ENCODE measurements at regions not wholly inside any gene's neighbourhood (a gene's known extent, or its start where the extent isn't known, plus 50 kb on each side); places are given as distances from the start of the nearest gene placed in this dataset.

DNA sequence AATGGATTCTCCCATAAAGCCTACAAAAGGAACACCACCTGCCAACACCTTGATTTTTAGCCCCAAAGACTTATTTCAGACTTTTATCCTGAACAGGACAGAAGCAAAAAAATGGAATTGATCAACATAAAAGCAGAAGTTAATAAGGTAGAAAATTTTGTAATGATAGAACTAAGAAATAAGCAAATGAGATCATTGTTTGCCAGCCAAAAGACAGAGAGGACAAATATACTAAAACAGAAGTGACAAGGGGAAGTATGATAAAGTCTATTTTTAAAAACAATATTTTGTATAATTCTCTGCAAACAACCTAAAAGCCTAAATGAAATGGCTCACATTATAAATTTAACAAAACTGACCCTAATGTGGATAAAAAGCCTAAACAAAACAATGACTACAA is 110.5 kb upstream of the PRSS3 start:
- Histone ChIP-seq H3K9me3 (no peaks in the 10 kb centered on the region), H3K27me3 (peaks cover 12% of the 10 kb centered on the region), H3K4me3 (ENCODE audit: low read depth in 1 of 2, low read length in 1 of 2) (no peak overlapping the region), H3K27ac (no peak overlapping the region), H3K36me3 (no peaks in the 10 kb centered on the region), H3K4me1 (ENCODE audit: control insufficient read depth in 1 of 2, insufficient read depth in 1 of 2, low read depth in 1 of 2, low read length in 1 of 2) (no peaks in the 10 kb centered on the region)
- TF ChIP-seq, protein P1, sequence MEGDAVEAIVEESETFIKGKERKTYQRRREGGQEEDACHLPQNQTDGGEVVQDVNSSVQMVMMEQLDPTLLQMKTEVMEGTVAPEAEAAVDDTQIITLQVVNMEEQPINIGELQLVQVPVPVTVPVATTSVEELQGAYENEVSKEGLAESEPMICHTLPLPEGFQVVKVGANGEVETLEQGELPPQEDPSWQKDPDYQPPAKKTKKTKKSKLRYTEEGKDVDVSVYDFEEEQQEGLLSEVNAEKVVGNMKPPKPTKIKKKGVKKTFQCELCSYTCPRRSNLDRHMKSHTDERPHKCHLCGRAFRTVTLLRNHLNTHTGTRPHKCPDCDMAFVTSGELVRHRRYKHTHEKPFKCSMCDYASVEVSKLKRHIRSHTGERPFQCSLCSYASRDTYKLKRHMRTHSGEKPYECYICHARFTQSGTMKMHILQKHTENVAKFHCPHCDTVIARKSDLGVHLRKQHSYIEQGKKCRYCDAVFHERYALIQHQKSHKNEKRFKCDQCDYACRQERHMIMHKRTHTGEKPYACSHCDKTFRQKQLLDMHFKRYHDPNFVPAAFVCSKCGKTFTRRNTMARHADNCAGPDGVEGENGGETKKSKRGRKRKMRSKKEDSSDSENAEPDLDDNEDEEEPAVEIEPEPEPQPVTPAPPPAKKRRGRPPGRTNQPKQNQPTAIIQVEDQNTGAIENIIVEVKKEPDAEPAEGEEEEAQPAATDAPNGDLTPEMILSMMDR (IDR thresholded peaks at IDR 0.05), result no peak

DNA sequence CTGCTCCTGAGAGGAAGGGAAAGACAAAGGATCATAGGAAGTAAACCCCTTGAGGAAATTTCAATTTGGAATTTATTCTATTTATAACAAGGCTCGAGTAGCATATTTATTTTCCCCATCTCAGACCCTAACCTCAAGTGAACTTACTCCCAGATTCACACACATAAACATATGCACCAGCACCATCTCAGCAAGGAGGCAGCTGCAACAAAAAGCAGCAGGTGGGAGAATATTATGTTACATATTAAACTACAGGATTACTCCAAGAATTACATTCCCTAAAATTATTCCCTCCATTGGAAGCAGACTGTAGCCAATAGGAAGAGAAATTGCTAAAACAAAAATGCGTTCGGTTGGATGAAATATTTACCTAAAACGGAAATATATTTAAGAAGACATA is 108.4 kb upstream of the PRSS3 start:
- Histone ChIP-seq H3K4me3 (ENCODE audit: low read depth in 1 of 2, low read length in 1 of 2) (no peak overlapping the region), H3K9me3 (no peaks in the 10 kb centered on the region), H3K36me3 (no peaks in the 10 kb centered on the region), H3K27ac (no peak overlapping the region), H3K4me1 (ENCODE audit: control insufficient read depth in 1 of 2, insufficient read depth in 1 of 2, low read depth in 1 of 2, low read length in 1 of 2) (no peaks in the 10 kb centered on the region), H3K27me3 (no peaks in the 10 kb centered on the region)
- TF ChIP-seq, protein P1 (IDR thresholded peaks at IDR 0.05), result no peak

DNA sequence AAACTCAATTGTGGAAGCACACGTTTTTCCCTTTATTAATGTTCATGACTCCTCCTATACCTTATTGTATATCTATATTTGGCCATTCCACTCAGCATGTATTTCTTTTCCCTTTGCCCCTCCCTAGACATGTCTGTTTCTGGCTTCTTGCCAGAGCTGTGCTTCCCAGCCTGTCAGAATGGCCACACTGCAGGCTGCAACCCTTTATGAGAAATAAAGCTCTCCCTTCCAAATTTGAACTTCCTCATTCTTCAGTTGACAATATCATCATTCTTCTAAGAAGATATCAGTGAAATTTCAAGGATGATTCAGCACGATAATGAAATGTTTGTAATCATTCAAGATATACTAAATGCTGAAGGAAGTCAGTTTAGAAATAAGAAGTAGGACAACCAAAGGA is 107.6 kb upstream of the PRSS3 start:
- no peak overlapping the region for H3K4me3 ChIP-seq (ENCODE audit: low read depth in 1 of 2, low read length in 1 of 2)
- H3K27me3 ChIP-seq, result no peaks in the 10 kb centered on the region
- H3K36me3 ChIP-seq, result no peaks in the 10 kb centered on the region
- no peak overlapping the region for H3K27ac ChIP-seq
- TF ChIP-seq, protein P1 (IDR thresholded peaks at IDR 0.05), result no peak
- no peaks in the 10 kb centered on the region for H3K9me3 ChIP-seq
- H3K4me1 ChIP-seq (ENCODE audit: control insufficient read depth in 1 of 2, insufficient read depth in 1 of 2, low read depth in 1 of 2, low read length in 1 of 2), result no peaks in the 10 kb centered on the region

GRCh38 chr9:33690143-33690933 is 105.0 kb upstream of the PRSS3 start:
- H3K4me3 ChIP-seq (ENCODE audit: low read depth in 1 of 2, low read length in 1 of 2), result no peak overlapping the region
- H3K27ac ChIP-seq, result no peak overlapping the region
- no peaks in the 10 kb centered on the region for H3K36me3 ChIP-seq
- no peaks in the 10 kb centered on the region for H3K4me1 ChIP-seq (ENCODE audit: control insufficient read depth in 1 of 2, insufficient read depth in 1 of 2, low read depth in 1 of 2, low read length in 1 of 2)
- H3K27me3 ChIP-seq, result no peaks in the 10 kb centered on the region
- TF ChIP-seq, protein P1 (IDR thresholded peaks at IDR 0.05), result no peak
- no peaks in the 10 kb centered on the region for H3K9me3 ChIP-seq

GRCh38 chr9:33695299-33695698 is 100.1 kb upstream of the PRSS3 start:
- Histone ChIP-seq H3K27me3 (no peaks in the 10 kb centered on the region), H3K27ac (no peak overlapping the region), H3K4me1 (ENCODE audit: control insufficient read depth in 1 of 2, insufficient read depth in 1 of 2, low read depth in 1 of 2, low read length in 1 of 2) (no peaks in the 10 kb centered on the region), H3K9me3 (no peaks in the 10 kb centered on the region), H3K4me3 (ENCODE audit: low read depth in 1 of 2, low read length in 1 of 2) (no peak overlapping the region), H3K36me3 (no peaks in the 10 kb centered on the region)
- TF ChIP-seq, protein P1 (IDR thresholded peaks at IDR 0.05), result no peak

Measured in neutrophil (primary cell).